ENCODE measurements at regions not wholly inside any gene's neighbourhood (a gene's known extent, or its start where the extent isn't known, plus 50 kb on each side); places are given as distances from the start of the nearest gene placed in this dataset.
A peak's percentile ranks its signal among the peaks of the same experiment; 100 is the strongest.

GRCh38 chr12:98224584-98225221, 290.7 kb upstream of the TMPO start:
- DNase-seq, result no peak

- DNase-seq, result no peak
Observed at GRCh38 chr12:98227162-98227561, 288.2 kb upstream of the TMPO start.

DNA sequence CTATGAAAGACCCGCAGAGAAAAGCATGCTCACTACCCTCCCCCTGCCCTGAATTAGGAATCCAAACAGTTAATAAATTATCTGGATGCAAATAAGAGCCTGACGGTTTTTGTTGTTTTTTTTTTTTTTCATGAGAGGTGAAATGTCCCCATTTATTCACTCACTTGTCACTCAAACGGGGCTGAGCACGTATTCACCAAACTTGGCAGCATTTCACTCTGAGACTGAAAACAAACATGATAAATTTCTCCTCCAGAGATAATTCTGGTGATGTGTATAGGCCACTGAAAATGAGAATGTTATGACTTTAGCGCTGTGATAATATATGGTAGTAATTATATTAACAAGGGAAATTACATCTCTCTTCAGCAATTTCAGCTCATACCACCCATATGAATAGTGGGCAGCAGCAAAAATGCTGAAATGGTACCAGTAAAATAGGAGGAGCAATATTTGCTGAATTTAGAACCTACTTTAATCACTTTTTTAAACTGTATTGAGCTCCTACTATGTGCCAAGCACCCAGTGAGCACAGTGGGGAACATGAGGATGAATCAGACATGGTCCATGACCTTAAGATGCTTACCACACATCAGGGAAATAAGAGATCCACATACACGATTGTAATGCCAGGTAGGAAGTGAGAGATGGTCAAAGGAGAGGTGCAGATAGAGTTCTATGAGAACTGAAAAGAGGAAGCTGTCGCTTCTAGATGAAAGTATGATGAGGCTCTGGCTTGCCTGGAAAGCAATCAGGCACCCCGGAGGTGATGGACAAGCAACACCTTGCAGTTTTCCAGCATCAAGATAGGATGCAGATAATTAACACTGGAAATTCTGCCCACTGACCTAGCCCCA, 286.5 kb upstream of the TMPO start:
- peak; percentile 63 for DNase-seq

GRCh38 chr12:98229540-98229924, 285.9 kb upstream of the TMPO start:
- no peak for DNase-seq

- no peak for DNase-seq
Observed at GRCh38 chr12:98232753-98233390, 282.5 kb upstream of the TMPO start.

GRCh38 chr12:98235301-98235700, 280.1 kb upstream of the TMPO start:
- no peak for DNase-seq

- DNase-seq, result no peak
Observed at GRCh38 chr12:98238515-98239130, 276.8 kb upstream of the TMPO start.

GRCh38 chr12:98243190-98243589, 272.2 kb upstream of the TMPO start:
- DNase-seq, result no peak

GRCh38 chr12:98244136-98244535, 271.3 kb upstream of the TMPO start:
- no peak for DNase-seq

- peak; percentile 63 for DNase-seq
Observed at GRCh38 chr12:98253207-98254037, 262.0 kb upstream of the TMPO start.

DNA sequence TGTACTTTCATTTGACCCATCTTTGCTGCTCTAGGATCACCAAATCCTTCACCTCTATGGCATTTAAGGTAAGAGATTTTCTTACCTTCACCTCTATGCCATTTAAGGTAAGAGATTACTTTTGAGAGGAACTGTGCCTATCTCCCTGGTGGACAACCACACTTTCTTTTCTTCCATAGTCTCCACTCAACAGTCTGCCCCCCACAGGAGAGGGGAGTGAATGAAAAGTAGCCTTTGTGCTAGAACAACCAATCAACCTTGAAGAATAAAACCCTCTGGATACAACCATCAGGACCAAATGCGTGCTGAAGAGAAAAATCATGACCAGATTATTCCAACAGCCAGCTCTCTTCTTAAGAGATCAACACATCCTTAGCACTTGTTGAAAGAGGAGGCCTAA, 258.6 kb upstream of the TMPO start:
- no peak for DNase-seq

DNA sequence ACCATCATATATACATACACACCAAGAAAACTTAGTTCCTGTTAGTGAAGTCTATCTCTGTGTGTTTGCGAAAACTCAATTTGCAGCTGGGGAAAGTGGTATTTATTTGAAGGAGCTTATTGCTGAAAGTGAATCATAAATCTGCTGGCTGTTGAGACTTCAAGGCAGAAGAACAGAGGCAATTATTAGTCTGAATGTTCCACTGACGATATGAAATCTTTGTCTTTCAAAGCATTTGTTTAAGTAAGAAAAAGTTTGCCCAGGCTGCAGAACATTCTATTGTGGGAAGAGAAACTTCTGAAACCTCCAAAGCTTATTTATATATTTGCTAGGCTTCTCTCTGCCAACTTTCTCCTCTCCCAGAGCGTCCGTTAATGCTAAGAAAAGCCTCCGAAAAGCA, 255.7 kb upstream of the TMPO start:
- no peak for DNase-seq

GRCh38 chr12:98260276-98260675, 255.1 kb upstream of the TMPO start:
- no peak for DNase-seq

- DNase-seq, result no peak
Observed at GRCh38 chr12:98262902-98263301, 252.5 kb upstream of the TMPO start.

GRCh38 chr12:98274430-98275130, 240.8 kb upstream of the TMPO start:
- no peak for DNase-seq

DNA sequence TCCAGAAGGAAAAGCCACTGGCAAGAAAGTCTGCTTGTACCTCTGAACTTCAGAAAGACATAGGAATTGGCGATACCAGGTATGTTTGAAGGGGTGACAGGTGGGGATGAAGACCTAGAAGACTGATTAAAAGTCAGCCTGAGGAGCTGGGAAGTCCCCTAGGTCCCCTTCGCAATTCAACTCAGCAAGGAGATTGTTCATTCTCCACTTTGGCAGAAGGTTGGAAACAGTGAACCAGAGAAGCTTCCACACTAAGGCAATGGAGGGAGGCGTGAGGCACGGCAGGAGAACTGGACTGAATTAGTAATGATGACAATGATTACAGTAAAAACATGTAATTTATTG, 240.3 kb upstream of the TMPO start:
- DNase-seq, result no peak

- no peak for DNase-seq
Observed at GRCh38 chr12:98280152-98280551, 235.2 kb upstream of the TMPO start.

- DNase-seq, result no peak
Observed at GRCh38 chr12:98280621-98281020, 234.8 kb upstream of the TMPO start.

DNA sequence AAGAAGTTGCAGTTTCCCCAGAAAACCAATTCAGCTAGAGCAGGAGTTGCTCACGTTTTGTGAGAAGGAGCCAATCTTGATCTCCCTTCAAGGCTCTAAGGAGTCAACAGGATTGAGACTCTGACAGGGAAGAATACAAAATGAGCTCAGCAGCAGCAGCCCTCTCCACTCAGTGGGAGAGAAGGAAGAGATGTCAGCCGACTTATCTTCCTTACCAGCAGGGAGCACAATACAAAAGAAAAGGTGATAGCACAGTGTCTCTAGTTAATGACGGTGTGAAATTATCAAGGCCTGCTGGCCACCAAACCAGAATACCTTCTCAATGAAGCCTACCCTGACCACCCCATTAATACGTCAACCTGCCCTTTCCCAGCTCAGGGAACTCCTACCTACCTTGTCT, 223.6 kb upstream of the TMPO start:
- DNase-seq, result no peak

- DNase-seq, result no peak
Observed at GRCh38 chr12:98294051-98294805, 221.2 kb upstream of the TMPO start.

DNA sequence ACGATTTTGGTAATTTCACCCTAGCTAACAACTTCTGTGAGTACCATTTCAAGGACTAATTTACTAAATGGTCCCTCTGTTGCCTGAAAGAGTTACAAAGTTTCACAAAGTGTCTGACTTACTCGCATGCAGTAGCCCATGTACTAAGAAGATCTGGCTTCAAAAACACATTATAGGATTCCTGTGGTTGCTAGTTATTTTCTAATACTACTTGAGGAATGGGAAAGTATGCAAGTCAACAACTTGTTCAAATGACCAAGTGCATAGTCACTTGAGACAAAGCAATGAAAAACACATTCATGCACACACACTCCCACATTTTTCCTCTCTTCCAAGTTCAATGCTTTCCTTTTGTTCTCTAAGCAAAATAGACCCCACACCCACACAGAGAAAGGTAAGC, 219.7 kb upstream of the TMPO start:
- DNase-seq, result no peak
